ENCODE measurements at regions not wholly inside any gene's neighbourhood (a gene's known extent, or its start where the extent isn't known, plus 50 kb on each side); places are given as distances from the start of the nearest gene placed in this dataset.

DNA sequence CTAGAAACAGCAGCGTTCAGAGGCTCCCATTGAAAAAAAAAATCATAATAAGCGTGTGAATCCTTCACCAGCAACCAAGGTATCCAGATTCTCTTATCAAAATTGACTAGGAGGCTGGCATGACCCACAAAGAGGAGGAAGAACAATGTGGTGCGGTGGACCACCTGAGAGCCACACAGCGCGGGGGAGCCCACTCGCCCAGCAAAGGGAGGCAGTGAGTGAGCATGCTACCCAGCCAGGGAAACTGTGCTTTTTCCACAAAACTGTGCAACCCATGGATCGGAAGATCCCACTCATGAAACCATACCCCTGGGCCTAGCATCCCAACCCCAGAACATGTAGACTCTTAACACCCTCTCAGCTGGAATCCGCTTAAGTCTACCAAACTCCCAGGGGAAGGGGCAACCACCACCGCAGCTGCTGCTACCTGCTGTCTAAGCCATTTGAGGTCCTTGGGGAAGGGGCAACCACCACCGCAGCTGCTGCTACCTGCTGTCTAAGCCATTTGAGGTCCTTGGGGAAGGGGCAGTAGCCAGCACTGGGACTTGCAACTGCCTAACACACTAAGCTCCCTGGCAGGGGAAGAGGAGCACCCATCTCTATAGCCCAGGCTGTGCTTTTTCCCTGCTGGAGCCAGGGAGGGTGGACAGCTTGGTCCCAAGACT, 102.8 kb upstream of the CLDN18 start:
- Histone ChIP-seq H3K27me3 (no peaks in the 10 kb centered on the region), H3K27ac (no peak overlapping the region), H3K4me3 (no peak overlapping the region), H3K9ac (ENCODE audit: low read depth in 2 of 2, low read length in 2 of 2) (no peak overlapping the region), H3K4me1 (no peaks in the 10 kb centered on the region), H3K9me3 (no peaks in the 10 kb centered on the region), H3K36me3 (no peaks in the 10 kb centered on the region)
- TF ChIP-seq, protein P1, sequence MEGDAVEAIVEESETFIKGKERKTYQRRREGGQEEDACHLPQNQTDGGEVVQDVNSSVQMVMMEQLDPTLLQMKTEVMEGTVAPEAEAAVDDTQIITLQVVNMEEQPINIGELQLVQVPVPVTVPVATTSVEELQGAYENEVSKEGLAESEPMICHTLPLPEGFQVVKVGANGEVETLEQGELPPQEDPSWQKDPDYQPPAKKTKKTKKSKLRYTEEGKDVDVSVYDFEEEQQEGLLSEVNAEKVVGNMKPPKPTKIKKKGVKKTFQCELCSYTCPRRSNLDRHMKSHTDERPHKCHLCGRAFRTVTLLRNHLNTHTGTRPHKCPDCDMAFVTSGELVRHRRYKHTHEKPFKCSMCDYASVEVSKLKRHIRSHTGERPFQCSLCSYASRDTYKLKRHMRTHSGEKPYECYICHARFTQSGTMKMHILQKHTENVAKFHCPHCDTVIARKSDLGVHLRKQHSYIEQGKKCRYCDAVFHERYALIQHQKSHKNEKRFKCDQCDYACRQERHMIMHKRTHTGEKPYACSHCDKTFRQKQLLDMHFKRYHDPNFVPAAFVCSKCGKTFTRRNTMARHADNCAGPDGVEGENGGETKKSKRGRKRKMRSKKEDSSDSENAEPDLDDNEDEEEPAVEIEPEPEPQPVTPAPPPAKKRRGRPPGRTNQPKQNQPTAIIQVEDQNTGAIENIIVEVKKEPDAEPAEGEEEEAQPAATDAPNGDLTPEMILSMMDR (IDR thresholded peaks at IDR 0.05), result no peak
- no peak for DNase-seq
- intact Hi-C loops (cut with DNase I), result no loop called here

DNA sequence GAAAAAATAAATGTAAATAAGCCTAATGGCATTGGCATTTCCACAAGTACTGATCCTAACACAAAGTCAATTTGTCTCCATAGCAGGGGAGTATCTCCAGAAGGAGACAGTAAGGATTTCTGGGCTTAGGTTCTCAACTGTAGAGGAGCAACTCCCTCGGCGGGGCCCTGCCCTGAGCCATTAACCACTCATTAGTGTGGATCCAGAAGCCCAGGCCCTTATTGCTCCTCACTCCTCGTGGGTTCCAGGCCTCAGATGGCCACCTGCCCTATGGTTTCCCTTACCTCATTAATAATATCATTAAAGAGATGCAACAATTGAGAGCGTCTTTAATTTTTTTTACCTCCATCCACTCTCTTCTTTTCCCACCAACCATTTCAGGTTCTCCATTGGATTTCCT, 85.3 kb upstream of the CLDN18 start:
- no peak for DNase-seq
- Histone ChIP-seq H3K27me3 (no peaks in the 10 kb centered on the region), H3K9me3 (no peaks in the 10 kb centered on the region), H3K36me3 (no peaks in the 10 kb centered on the region), H3K9ac (ENCODE audit: low read depth in 2 of 2, low read length in 2 of 2) (no peak overlapping the region), H3K4me1 (no peaks in the 10 kb centered on the region), H3K27ac (no peak overlapping the region), H3K4me3 (no peak overlapping the region)
- intact Hi-C loops (cut with DNase I), result no loop called here
- TF ChIP-seq, protein P1 (IDR thresholded peaks at IDR 0.05), result no peak

DNA sequence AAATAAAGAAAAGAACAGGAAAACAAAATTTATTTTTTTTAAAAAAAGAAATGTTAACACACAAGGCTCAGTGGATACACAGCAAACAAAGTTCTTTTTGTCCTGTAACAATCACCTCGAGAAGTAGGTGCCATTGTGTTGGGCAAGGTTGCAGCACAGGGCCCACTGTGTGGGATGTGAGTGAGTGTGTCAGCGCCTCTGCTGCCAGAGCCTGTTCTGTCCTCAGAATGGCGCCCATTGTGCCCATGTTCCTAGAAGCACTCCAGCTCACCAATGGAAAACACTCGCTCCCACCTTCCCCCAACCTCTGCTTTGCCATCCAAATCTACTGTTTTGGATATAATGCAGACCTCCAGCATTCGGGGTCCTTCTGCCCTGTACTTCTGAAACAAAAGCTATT, 84.9 kb upstream of the CLDN18 start:
- TF ChIP-seq, protein P1 (IDR thresholded peaks at IDR 0.05), result no peak
- Histone ChIP-seq H3K4me1 (no peaks in the 10 kb centered on the region), H3K27me3 (no peaks in the 10 kb centered on the region), H3K27ac (no peak overlapping the region), H3K36me3 (no peaks in the 10 kb centered on the region), H3K9ac (ENCODE audit: low read depth in 2 of 2, low read length in 2 of 2) (no peak overlapping the region), H3K4me3 (no peak overlapping the region), H3K9me3 (no peaks in the 10 kb centered on the region)
- no peak for DNase-seq
- intact Hi-C loops (cut with DNase I), result no loop called here

DNA sequence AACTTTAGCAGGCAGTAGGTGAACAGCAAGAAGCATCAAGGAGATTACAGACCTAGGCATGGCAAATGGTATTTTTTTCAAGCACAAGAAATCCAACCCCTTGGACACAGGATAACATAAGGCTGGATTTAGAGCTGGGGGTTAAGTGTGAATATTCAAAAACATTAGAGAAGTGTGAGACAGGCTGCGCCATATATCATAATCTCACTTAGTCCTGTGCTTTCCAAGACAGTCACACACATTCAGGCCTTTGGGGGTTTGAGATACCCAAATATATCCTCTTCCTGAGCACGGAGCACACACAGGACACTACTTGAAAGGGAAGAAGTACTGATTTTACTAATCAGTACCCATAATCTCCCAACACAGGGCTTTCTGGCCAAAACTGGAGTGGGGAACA, 83.0 kb upstream of the CLDN18 start:
- DNase-seq, result no peak
- no peaks in the 10 kb centered on the region for H3K4me1 ChIP-seq
- intact Hi-C loops (cut with DNase I), result no loop called here
- H3K27me3 ChIP-seq, result no peaks in the 10 kb centered on the region
- TF ChIP-seq, protein P1 (IDR thresholded peaks at IDR 0.05), result no peak
- H3K9me3 ChIP-seq, result no peaks in the 10 kb centered on the region
- no peak overlapping the region for H3K9ac ChIP-seq (ENCODE audit: low read depth in 2 of 2, low read length in 2 of 2)
- H3K4me3 ChIP-seq, result no peak overlapping the region
- H3K27ac ChIP-seq, result no peak overlapping the region
- no peaks in the 10 kb centered on the region for H3K36me3 ChIP-seq

DNA sequence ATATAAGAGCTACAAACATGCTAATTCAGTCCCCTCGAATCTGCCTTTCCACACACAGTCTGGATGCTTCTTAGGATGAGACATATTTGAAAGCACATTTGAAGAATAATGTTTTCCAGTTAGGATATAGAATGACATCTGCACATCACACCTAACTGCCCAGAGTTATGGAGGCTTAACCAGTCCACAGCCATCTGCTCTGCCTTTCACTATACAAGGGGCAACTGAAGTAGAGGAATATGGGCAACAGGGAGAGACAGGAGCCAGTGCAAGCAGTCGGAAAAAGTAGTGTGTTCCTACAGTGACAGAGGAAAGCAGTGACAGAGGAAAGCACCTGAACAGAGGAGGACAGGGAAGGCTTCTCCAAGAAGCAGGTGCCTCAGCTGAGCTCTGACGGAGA, 79.0 kb upstream of the CLDN18 start:
- TF ChIP-seq, protein P1 (IDR thresholded peaks at IDR 0.05), result no peak

More for the DNA sequence above, 79.0 kb upstream of the CLDN18 start:
- no peaks in the 10 kb centered on the region for H3K4me1 ChIP-seq
- no peak overlapping the region for H3K27ac ChIP-seq
- H3K36me3 ChIP-seq, result no peaks in the 10 kb centered on the region
- H3K9ac ChIP-seq (ENCODE audit: low read depth in 2 of 2, low read length in 2 of 2), result no peak overlapping the region
- H3K9me3 ChIP-seq, result no peaks in the 10 kb centered on the region
- no peaks in the 10 kb centered on the region for H3K27me3 ChIP-seq
- intact Hi-C loops (cut with DNase I), result no loop called here
- DNase-seq, result no peak
- H3K4me3 ChIP-seq, result no peak overlapping the region

Data from colonic mucosa (tissue), 4 donors.